ENCODE measurements at regions not wholly inside any gene's neighbourhood (a gene's known extent, or its start where the extent isn't known, plus 50 kb on each side); places are given as distances from the start of the nearest gene placed in this dataset.
"Not testable (repeated sequence)": the region's sequence is repeated elsewhere in the genome, so short reads cannot be mapped to it uniquely, and the experiment has no call there.

- not testable (repeated sequence) for H3K9me3 Mint-ChIP-seq, H3K36me3 Mint-ChIP-seq, H3K27ac Mint-ChIP-seq, H3K4me3 Mint-ChIP-seq, H3K27me3 Mint-ChIP-seq
- H3K4me1 Mint-ChIP-seq: peaks cover 7 to 15% (median 13%) of the 10 kb centered on the region in 3 donors
Observed at GRCh38 chr16:29144669-29145062, 159.8 kb downstream of the LAT start.

- H3K4me3 Mint-ChIP-seq, H3K27ac Mint-ChIP-seq, H3K4me1 Mint-ChIP-seq, H3K36me3 Mint-ChIP-seq, H3K27me3 Mint-ChIP-seq, H3K9me3 Mint-ChIP-seq: not testable (repeated sequence)
Observed at GRCh38 chr16:29143739-29144668, 159.2 kb downstream of the LAT start.

- not testable (repeated sequence) for H3K9me3 Mint-ChIP-seq, H3K4me1 Mint-ChIP-seq, H3K4me3 Mint-ChIP-seq, H3K27ac Mint-ChIP-seq, H3K36me3 Mint-ChIP-seq, H3K27me3 Mint-ChIP-seq
Observed at GRCh38 chr16:29142506-29142905, 157.7 kb downstream of the LAT start.

GRCh38 chr16:29141586-29142324, 156.9 kb downstream of the LAT start:
- no peaks in the 10 kb centered on the region for H3K4me1 Mint-ChIP-seq
- H3K4me3 Mint-ChIP-seq: no peak overlapping the region

GRCh38 chr16:29141121-29141520, 156.3 kb downstream of the LAT start:
- H3K4me3 Mint-ChIP-seq, H3K36me3 Mint-ChIP-seq, H3K4me1 Mint-ChIP-seq, H3K9me3 Mint-ChIP-seq, H3K27ac Mint-ChIP-seq, H3K27me3 Mint-ChIP-seq: not testable (repeated sequence)

More at GRCh38 chr16:29141586-29142324, 156.9 kb downstream of the LAT start:
- peaks cover 1% of the 10 kb centered on the region for H3K36me3 Mint-ChIP-seq
- no peaks in the 10 kb centered on the region for H3K27me3 Mint-ChIP-seq
- H3K27ac Mint-ChIP-seq: no peak overlapping the region
- no peaks in the 10 kb centered on the region for H3K9me3 Mint-ChIP-seq

- not testable (repeated sequence) for H3K27ac Mint-ChIP-seq, H3K9me3 Mint-ChIP-seq, H3K4me3 Mint-ChIP-seq, H3K27me3 Mint-ChIP-seq, H3K36me3 Mint-ChIP-seq, H3K4me1 Mint-ChIP-seq
Observed at GRCh38 chr16:29139901-29140855, 155.3 kb downstream of the LAT start.

GRCh38 chr16:29139261-29139802, 154.5 kb downstream of the LAT start:
- no peaks in the 10 kb centered on the region for H3K4me1 Mint-ChIP-seq
- no peaks in the 10 kb centered on the region for H3K27me3 Mint-ChIP-seq
- peaks cover 1% of the 10 kb centered on the region for H3K36me3 Mint-ChIP-seq
- H3K9me3 Mint-ChIP-seq: no peaks in the 10 kb centered on the region
- H3K27ac Mint-ChIP-seq: no peak overlapping the region
- H3K4me3 Mint-ChIP-seq: peak overlapping the region in 1 of 4 donors; percentile 81

GRCh38 chr16:29138698-29139097, 153.8 kb downstream of the LAT start:
- not testable (repeated sequence) for H3K9me3 Mint-ChIP-seq, H3K27me3 Mint-ChIP-seq, H3K4me1 Mint-ChIP-seq, H3K27ac Mint-ChIP-seq, H3K36me3 Mint-ChIP-seq, H3K4me3 Mint-ChIP-seq

GRCh38 chr16:29137894-29138662, 153.2 kb downstream of the LAT start:
- not testable (repeated sequence) for H3K36me3 Mint-ChIP-seq, H3K27ac Mint-ChIP-seq, H3K4me3 Mint-ChIP-seq, H3K27me3 Mint-ChIP-seq, H3K9me3 Mint-ChIP-seq, H3K4me1 Mint-ChIP-seq

GRCh38 chr16:29137461-29137860, 152.6 kb downstream of the LAT start:
- H3K27ac Mint-ChIP-seq, H3K4me3 Mint-ChIP-seq, H3K27me3 Mint-ChIP-seq: not testable (repeated sequence)

GRCh38 chr16:29136916-29137315, 152.1 kb downstream of the LAT start:
- H3K4me3 Mint-ChIP-seq, H3K27ac Mint-ChIP-seq, H3K36me3 Mint-ChIP-seq, H3K9me3 Mint-ChIP-seq, H3K4me1 Mint-ChIP-seq, H3K27me3 Mint-ChIP-seq: not testable (repeated sequence)

More at GRCh38 chr16:29137461-29137860, 152.6 kb downstream of the LAT start:
- not testable (repeated sequence) for H3K9me3 Mint-ChIP-seq, H3K36me3 Mint-ChIP-seq, H3K4me1 Mint-ChIP-seq

- H3K4me1 Mint-ChIP-seq, H3K27me3 Mint-ChIP-seq, H3K27ac Mint-ChIP-seq, H3K36me3 Mint-ChIP-seq, H3K4me3 Mint-ChIP-seq, H3K9me3 Mint-ChIP-seq: not testable (repeated sequence)
Observed at GRCh38 chr16:29136046-29136696, 151.3 kb downstream of the LAT start.

GRCh38 chr16:29135098-29135497, 150.2 kb downstream of the LAT start:
- not testable (repeated sequence) for H3K4me1 Mint-ChIP-seq, H3K27me3 Mint-ChIP-seq, H3K4me3 Mint-ChIP-seq, H3K9me3 Mint-ChIP-seq, H3K36me3 Mint-ChIP-seq, H3K27ac Mint-ChIP-seq
